AG09319 (cell line): ENCODE measurements at regions not wholly inside any gene's neighbourhood (a gene's known extent, or its start where the extent isn't known, plus 50 kb on each side); places are given as distances from the start of the nearest gene placed in this dataset.

Experiments used
- DNase-seq: peaks from one replicate; pipeline ENCODE4 v3.0.0-alpha.2; 2010; ENCODE audit warnings: low read depth; ENCODE audit errors: extremely low read depth
- TF ChIP-seq, protein P1 (sequence below): IDR thresholded peaks from 2 replicates; pipeline ENCODE4 v1.5.1; 2011; ENCODE audit warnings: low read depth, mild to moderate bottlenecking, inconsistent platforms, low read length, moderate library complexity

DNA sequence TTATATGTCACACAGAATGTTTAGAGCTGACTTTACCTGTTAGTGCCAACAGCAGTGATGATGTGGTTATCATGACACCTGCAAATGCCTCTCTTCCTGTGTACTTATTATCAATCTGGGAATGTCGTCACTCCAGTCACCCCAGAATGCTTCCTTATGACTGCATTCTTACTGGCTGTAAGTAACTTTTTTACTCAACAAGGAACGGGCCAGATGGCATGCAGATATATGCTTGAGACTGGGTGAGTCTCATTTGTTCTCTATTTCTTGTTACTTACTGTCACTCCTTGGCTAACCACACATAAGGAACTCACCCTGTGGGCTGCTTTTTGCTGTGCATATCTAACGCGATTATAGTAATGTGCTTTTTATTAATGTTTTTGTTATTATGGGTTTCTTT lies 385.5 kb upstream of the MEF2C start:
- TF ChIP-seq, protein P1, sequence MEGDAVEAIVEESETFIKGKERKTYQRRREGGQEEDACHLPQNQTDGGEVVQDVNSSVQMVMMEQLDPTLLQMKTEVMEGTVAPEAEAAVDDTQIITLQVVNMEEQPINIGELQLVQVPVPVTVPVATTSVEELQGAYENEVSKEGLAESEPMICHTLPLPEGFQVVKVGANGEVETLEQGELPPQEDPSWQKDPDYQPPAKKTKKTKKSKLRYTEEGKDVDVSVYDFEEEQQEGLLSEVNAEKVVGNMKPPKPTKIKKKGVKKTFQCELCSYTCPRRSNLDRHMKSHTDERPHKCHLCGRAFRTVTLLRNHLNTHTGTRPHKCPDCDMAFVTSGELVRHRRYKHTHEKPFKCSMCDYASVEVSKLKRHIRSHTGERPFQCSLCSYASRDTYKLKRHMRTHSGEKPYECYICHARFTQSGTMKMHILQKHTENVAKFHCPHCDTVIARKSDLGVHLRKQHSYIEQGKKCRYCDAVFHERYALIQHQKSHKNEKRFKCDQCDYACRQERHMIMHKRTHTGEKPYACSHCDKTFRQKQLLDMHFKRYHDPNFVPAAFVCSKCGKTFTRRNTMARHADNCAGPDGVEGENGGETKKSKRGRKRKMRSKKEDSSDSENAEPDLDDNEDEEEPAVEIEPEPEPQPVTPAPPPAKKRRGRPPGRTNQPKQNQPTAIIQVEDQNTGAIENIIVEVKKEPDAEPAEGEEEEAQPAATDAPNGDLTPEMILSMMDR: no peak
- DNase-seq: no peak

DNA sequence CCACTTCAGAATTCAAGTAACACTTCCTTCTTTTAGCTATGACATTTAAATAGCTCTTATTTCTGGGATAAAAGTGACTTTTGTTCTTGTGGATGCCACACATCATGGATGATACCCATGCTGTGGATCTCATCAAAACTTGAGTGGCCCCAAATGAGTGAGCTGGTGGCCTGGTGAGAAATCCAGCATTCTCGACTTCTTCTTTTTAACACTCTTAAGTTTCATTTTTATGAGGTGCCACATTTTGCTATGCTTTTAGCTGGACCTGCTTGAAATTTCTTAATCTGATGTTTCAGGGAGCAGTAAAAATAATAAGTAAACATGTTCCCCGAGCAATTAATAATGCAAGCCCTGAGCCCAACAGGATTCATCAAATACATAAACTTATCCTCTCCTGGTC lies 384.8 kb upstream of the MEF2C start:
- TF ChIP-seq, protein P1: no peak
- no peak for DNase-seq

DNA sequence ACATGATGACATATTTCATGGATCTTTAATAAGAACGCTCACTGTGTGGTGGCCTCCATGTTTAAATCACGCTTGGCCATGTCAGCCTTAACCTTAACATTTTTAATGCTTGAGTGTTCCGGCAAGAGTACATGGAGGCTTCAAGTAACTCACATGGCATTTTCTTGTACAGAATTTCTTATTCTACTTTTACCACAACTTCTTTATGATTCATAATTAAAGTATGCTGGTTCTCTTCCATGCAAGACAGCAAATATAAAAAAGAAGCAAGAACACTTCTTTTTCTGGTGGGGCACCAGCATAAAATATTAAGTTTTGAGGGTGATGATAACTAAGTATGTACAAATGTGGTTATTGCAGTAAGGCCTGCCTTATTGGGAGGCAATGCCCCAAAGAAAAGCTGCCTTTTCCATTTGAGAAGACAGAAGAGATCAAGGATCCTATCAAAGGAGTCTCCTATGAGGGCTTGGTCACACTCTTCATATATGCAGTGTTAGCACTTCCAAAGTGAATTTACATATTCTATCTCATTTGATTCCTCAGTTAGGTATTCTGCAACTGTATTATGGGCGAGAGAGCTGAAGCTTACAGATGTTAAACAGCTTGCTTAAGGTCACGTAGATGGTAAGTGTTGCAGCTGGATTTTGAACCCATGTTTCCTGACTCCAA lies 382.7 kb upstream of the MEF2C start:
- no peak for DNase-seq
- TF ChIP-seq, protein P1: no peak

DNA sequence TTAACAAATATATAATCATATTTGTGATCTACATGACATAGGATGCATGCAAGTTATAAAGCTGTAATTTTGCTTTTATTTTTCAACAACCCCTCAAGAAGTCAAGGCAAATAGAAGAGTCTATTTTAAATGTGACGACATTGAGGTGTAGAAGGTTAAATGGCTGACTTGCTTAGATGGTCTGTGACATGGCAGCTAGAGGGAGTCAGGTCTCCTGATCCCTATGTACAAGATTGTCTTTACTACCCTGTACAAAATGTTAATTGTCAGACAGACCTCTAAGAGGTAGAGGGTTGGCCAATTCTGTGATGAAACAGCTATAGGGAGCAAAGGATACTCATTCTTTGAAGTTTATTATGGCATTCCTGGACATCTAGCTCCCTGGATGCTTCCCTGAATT lies 380.9 kb upstream of the MEF2C start:
- TF ChIP-seq, protein P1: no peak
- no peak for DNase-seq

DNA sequence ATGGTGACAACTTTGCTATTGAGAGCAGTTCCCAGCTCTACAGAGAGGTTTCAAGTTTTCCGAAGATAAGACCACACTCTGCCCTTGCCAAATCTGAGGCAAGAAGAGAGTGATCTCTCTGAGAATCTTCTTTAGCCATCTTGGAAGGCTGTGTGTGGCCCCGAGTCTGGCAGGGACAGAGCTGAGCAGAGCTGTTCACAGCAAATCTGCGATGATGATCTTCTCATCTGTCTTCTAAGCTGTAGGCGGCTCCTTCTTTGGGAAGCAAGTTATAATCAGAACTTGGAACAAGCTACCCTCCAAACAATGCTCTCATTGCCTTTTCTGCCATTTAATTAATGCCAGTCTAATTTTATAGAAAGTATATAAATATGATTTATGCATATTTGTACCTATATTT lies 379.0 kb upstream of the MEF2C start:
- DNase-seq: no peak
- TF ChIP-seq, protein P1: no peak

DNA sequence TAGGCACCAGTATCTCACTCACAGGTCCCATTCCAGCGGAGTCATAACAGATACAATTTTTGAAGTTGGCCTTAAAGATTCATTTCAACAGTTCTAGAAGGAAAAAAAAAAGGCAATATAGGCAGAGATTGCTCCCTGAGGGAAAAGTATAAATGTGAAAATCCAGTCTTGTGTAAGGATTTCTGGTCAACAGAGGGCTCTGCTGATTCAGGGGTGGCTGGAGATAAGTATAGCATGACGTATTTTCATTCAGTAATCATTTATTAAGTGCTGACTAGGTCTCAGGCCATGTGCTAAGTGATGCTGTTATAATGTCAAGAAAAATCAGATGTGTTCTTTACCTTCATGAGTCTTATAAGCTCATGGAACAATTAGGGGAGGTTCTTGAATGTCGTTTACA lies 377.3 kb upstream of the MEF2C start:
- DNase-seq: no peak
- TF ChIP-seq, protein P1: no peak; the same call in 1 of the 2 replicates

DNA sequence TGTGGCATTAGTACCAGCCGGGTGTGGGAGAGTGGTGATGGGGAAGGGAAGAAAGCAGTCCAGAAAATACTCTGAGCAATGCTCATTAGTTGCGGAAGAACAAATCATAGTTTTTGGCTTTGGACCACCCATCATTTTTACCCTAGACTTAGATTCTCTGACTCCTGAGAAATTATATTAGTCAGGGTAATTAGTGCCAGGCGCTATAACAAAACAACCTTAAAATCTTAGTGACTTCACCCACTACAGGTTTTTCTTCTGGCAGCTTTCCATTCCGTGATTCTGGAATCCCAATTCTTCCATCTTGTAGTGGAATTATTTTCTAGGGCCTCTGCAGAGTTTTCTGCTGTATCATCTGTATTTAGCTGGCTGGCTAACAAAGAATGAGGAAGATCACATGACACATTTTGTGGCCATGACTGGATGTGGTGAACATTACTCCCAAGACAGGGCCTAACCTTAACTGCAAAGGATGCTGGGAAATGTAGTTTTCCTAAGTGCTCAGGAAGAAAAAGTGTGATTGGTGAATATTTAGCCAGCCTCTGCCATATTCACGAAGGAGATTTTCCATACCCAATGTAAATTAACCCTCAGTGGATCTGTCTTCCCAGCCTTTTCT lies 373.0 kb upstream of the MEF2C start:
- no peak for DNase-seq
- TF ChIP-seq, protein P1: no peak
